Activated CD4-positive, CD25-positive, alpha-beta regulatory T cell (primary cell): ENCODE measurements at regions not wholly inside any gene's neighbourhood (a gene's known extent, or its start where the extent isn't known, plus 50 kb on each side); places are given as distances from the start of the nearest gene placed in this dataset.

ENCODE experiments used
- DNase-seq, 4 experiments: peaks; one replicate each; lab custom pipeline; 2025; lab: John Stamatoyannopoulos, UW

DNA sequence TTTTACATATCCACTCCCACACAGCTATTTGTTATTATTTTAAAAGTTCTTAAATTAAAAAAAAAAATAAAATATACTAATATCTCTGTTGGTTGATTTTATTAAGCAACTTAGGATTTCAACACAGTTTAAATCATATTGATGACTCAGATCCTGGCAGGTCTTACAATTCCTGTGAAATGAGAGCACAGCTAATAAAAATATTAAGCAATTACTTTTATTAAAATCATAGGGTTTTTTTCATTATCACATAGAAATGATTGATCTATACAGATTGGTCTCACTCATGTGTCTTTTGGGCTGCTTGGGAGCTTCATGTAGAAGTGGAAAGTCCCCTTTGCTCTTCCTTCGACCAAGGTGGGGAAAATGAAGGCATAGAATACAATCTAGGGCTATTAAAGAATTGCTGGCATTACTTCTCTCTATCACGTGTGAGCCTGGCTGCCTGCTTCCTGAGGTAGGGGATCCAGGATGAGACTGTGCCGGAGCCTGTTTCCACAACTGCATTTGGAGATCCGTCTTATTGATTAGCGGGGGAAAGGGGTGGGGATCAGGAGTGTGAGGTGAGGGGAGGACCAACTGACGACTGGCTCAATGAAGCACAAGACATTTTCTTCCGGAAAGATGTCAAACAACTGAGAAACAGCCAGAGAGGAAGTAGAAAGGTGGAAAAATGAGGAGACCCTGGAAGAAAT, 858.0 kb downstream of the USP25 start:
- DNase-seq: no peak

DNA sequence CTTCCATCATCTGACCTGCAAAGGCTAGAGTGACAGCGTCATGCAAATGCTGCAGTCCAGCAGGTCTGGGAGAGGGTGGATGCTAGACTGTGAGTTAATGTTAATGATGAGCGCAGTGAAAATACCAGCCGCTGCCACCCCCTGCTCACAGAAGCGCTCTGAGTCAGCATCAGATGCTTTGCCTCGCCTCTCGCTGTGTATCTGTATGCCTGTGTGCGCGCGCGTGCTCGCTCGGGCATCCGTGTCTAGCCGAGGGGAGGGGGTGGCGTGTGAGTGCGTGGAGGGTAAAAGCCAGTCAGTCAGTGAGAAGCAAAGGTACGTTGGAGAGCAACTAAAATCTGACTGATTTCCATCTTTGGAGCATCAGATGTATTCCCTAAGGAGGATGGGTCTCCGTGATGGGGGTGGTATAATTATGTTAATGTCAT, 858.7 kb downstream of the USP25 start:
- no peak for DNase-seq

DNA sequence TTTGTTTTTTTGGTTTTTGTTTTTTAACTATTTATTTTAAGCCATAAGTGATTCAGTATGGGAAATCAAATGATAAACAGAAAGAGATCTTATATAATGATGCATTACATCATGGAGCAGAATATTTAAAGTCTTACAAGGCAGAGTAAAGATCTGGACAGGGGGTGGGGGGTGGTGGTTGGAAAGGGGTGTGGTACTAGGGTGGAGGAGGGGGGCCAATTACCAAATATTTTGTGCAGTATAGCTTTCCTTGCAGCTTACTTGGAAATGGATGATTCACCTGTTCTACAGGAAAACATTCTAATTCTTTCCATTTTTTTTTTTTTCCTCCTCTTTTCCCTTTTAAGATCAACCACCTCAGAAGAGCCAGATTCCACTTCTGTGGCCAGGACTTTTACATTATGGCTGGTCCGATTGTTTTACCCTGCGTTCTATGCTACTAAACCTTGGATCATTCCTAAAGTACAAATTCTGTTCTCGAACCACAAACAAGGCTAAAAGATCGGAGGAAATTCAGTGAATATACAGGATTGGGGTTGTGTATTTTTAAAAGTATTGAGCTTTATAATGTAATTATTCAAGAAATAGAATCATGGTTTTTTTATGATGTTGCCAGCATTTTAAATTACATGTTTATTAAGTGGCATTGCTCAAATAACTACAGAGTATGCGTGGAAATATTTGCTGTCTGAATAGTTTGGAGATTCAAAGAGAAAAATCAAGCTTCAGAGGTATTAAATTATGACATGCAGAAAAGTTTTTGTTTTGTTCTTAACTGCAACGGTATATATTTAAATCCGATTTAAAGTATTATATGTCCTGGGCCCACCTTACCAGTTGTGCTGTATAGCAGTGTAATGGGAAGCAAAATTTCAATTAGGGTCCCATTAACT, 859.5 kb downstream of the USP25 start:
- no peak for DNase-seq

DNA sequence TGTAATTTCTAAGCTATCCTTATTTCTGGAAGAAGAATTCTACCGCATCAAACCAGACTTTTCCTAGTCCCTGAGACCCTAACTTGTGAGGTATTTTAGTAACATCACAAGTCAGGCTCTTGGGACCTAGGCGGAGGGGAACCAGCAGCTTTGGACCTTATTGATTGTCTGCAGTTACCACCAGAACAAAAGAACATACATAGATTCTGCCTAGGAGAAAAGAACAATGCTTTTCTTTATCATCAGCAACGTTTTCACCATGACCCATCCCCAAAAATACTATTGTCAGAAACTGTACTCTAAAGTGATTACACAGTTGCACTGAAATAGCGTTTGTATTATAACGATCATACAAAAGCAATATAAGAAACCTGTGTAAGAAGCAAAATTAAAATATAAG, 860.4 kb downstream of the USP25 start:
- DNase-seq: no peak

DNA sequence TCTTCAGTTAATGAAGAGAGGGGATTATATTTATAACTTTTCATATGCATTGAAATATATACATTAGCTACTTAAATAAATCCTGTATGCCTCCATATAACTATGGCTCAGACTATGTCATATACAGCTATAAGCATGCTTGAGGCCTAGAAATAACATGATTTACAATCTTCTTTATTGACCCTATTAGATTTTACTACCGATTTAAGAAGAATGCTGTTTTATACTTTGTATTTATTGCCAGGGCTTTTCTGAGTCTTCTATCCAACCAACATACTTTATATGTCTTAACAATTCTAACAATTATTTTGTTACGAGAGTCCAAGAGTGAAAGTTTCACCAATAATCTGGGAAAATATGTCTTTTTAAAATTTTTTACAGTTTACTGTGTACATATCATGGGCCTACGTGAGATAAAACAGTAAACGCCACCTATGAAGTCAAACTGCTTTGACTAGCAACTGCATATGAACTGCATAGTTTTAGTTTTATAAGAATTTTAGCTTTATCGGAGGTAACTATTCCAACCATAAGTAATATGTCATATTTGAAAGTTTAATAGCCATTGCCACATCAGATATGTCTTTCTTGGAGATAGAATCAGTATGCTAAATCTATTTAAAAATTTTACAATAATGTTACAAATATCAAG, 861.0 kb downstream of the USP25 start:
- no peak for DNase-seq

DNA sequence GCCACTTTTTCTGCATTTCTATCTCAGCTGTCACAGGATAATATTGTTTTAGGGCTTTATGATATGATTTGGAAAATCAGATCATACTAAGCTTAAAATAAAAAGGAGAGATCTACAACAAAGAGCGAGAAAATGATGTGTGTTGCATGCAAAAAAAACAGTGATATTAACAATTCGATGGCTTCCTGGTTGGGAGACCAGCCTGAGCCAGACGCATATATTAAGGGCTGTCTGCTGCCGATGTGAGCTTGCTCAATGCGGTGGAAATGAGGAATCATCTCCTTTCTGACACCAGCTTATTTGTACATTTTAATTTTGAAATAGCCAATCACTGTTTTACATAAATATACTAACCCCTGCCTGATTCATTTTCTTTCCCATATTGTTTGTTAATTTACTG, 862.6 kb downstream of the USP25 start:
- DNase-seq: no peak

DNA sequence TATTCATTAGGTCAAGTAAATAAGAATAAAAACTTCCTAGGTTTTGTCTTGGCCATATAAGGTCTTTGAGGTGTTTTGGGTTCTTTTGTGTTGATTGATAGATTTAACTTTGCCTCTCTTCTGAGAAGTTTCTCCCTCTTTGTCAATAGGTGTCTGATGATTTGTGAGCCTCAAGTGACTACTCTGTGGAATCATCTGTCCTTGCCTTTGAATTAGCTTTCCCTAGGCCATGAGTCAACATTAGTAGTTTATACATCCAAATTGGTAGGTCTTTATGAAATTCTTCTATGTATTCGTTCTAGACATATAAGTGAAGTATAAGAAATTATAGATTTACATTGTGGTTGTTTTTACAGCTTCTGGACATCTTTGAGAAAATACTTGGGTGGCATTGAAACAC, 864.4 kb downstream of the USP25 start:
- no peak for DNase-seq

DNA sequence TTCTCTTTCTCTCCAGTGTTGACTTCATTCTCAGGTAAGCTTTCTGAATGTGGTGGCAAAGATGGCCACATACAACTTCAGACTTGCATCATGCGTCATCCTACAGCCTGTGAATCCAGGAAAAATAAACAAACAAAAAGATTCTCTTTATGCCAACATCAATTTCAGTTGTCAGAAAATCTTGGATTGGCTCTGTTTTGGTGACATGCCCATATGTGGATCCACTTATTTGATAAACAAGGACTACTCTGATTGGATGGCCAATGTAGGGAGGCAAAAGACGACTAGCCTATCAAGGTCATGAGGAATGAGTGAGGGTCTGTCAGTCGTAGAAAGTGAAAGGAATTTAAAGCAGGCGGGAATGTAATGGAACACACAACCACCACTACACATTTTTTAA, 866.6 kb downstream of the USP25 start:
- DNase-seq: no peak

DNA sequence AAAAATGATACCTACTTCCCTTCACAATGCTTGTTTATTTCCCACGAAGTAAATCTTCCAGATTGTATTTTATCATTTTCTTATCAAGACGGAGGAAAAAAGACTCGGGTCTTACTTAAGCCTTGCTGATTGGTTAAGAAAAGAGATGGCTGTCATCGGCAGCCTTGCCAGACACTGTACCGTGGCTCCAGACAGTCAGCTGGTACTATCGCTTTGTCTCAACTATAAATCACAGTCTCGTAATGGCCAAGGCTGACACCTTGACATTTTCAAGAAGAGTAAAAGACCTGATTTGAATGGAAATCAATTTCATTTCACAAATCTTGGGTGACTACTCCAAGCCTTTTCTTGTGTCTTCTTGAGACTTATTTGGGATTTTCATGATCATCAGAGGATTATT, 868.0 kb downstream of the USP25 start:
- no peak for DNase-seq

DNA sequence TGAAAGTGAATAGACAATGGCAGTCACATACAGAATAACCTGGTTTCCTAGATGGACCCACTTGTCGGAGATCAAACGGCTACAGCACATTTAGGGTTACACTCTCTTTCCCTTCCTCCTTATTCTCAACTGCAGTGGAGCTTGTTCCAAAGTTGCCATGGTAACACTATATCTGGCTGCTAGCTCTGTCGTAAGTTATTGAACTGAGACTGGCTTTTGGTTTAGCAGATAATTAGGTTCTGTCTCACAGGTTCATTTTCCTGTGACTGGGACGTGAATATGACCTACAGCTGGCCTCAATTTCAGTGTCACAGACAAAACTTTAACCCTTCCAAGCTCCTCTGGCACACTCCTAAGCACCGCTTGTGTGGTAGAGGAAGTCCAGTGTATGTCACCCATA, 875.8 kb downstream of the USP25 start:
- DNase-seq: no peak

DNA sequence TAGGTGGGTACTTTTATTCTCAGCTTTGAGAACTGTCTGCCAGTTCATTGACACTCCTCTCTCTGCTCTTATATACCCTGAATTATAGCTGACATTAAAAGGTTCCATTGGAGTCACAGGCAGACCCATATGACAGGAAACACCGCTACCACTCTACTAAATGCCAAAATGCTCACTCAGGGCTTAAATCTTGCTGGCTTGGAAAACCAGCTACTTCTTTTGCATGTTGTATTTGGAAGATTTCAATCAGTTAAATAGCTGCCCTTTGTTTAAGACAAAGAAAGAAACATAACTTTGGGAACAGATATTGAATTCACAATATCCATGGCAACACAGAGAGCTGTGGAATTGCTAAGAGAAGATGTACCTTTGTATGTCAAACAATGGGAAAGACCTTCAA, 876.5 kb downstream of the USP25 start:
- DNase-seq: no peak

DNA sequence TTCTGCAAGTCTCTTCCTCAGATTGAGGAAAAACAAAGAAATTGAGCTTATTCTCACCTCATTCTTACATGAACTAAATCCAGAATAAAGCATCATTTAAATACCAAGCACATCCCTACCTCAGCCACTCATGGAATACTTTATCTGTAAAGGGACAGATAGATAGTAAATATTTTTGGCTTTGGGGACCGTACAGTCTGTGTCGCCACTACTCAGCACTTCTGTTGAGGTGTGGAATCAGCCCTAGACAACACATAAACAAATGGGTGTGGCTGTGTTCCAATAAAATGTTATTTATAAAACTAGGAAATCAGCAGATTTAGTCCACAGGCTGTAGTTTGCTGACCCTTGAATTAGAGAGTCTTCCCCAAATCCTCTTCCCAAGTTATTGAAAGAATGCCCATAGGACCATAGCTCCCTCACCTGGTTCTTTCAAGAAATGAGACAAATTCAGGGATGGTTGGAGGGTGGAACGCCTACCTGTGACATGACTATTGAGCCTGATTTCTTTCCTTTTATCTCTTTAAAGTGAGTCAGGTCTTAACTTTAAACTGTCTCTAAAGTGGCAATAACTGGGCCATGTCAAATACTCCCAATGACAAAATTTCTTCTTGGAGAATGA, 878.5 kb downstream of the USP25 start:
- no peak for DNase-seq

DNA sequence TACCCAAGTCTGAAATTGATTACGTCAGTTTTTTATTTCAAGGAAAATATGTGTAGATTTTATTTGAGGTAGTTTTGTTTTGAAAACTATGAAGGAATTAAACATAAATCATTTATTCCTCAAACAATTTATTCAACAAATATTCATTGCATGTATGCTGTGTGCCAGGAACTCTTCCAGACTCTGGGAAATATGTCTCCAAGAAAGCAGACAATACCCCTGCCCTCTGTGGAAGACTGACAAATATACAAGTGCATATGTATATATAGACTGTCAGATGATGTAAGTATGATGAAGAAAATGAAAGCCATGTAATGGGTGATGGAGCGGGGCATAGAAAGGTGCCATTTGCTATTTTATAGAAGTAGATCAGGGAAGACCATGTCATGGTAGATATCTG, 889.5 kb downstream of the USP25 start:
- DNase-seq: no peak

DNA sequence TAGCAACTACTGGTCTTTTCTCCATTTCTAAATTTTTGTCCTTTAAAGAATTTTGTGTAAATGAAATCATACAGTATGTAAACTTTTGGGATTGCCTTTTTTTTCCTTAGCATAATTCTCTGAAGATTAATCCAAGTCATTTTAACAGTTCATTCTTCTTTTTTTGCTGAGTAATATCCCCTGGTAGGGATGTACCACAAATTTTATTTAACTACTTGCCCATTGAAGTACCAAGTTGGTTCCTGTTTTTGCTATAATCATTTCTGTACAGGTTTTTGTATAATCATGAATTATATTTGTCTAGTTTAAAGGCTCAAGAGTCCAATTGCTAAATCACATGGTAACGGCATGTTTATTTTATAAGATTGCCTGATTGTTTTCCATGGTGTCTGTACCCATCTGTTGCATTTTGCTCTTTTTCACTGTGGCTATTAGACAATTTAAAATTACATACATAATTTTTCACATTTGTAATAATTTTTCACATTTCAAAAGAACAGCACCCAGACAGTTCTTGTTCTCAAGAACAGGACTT, 891.1 kb downstream of the USP25 start:
- no peak for DNase-seq

DNA sequence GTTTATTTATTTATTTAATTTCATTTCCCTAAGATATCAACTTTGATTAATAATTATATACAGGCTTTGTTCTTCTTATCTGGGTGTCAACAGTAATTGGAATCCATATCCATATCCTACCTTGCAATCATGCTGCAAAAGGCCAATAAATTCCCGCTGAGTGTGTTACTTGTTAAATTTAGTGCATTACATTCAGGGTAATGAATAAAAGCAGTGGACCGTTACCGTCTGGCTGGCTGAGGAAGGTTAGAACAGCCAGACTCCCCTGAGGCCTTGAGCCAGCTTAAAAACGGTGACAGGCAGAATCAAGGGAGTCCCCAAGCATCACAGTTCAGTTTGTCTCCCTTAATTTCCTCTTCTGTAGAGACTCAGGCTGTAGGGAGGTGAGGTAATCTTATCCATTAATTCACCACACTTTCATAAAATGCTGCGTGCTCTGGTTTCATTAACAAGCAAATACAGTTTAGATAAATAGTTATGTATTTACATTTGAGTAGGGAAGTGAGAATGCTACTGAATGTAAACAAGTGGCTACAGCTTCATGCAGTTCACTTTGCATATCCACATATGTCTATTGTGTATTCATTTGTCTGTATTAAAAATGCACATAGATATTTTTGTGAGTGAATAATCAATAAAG, 888.2 kb upstream of the CXADR start:
- no peak for DNase-seq

DNA sequence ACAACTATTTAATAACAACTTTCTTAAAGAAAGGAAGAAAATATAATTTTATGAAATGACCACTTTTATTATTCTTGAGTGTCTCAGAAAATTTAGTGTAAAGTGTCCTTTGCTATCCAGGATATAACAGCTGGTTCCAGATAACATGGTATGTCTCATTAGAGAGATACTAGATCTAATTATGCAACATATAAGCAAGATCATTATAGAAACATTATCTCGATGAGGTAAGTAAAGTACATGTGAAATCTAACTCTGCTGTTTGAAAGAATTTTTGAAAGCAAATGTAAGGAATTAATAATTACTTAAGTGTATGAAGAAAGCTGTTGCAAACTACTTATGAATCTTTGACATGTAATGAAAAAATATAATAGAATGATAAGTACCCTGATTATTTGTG, 887.4 kb upstream of the CXADR start:
- DNase-seq: no peak

DNA sequence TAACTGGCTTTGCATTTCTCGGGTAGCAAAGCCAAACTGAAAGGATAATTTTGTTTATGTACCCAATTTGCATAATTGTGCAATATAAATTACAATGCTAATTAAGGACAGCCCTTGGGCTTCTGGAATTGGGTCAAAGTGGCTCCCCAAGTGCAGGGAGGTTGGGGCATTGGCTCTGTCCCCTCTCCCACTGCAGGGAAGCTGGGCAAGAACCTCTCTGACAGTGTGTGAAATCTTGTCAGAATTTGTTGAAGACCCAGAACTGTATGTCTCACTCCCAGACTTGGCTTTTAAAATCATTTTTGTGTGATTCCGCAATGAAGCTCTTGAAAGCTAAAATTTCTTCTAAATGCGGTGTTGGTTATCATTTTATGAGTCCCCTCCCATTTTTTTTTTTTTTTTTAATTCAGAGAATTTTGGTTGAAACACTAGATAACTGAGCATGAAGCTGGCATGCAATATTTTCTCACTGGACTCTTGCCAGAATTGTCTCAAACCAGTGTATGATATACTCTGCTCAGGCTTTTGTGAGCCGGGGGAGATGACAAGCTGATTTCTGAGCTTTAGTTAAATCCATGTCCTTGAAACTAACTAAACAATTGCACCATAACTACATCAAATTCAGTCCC, 878.9 kb upstream of the CXADR start:
- DNase-seq: no peak

DNA sequence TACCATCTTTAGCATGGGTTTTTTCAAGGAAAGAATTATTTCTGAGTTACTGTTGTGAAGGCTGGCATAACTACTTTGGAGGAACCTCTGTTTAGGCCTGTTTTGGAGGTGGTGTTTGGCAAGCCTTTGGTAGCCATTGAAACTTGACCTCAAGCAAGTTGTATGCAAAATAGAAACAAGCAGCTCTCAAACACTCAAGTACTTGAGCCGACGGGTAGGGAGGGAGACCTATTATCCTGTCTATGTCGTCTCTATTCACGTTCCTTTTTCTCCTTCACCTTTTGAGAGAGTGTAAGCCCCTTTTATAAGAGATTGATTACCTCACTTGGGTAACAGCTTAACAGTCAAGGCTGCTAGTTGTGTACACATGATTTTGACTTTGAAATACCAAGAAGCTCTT, 878.3 kb upstream of the CXADR start:
- DNase-seq: no peak

DNA sequence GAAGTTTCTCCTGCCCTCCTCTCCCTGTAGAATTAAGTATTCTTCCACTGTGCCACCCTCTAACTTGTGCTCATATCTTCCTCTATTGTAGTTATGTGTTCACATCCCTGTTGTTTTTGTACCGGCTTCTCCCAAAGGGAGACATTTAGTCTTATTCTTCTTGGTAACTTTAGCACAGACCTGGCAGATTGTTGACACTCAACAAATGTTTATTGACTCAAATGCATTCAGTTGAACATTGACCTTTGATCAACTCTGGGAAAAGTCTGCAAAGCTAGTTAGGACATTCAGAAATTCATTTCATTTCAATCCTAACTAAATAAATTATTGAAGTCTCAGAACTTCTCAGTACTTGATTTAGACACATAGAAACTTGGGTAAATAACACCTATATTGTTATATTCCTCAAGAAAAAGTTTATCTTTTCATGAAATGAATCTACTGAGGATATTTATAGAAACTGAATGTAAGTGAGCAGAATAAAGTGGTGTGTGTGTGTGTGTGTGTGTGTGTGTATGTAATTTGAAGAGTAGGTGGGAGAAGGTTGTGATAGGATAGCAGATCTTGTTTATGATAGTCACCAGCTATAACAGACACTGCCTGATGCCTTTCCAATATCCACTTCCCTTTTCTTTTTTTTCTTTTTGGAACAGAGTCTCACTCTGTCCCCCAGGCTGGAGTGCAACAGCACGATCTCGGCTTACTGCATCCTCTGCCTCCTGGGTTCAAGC, 872.4 kb upstream of the CXADR start:
- no peak for DNase-seq

DNA sequence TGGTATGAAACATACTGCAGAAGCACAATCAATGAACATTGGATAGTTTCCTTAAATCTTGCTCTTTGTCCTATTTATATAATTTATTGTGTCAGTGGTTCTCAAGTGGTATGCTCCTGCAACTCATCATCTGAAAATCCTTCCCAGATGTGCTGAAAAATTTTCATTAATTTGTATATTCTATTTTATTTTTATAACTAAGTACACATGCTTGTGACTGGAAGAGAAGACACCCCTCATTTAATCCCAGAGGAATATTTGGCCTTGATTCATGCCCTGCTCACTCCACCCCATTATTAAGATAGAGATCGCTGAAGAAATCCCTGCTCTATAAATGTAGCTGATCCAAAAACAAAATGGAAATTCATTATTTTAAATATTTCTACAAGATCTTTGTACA, 870.5 kb upstream of the CXADR start:
- DNase-seq: no peak

DNA sequence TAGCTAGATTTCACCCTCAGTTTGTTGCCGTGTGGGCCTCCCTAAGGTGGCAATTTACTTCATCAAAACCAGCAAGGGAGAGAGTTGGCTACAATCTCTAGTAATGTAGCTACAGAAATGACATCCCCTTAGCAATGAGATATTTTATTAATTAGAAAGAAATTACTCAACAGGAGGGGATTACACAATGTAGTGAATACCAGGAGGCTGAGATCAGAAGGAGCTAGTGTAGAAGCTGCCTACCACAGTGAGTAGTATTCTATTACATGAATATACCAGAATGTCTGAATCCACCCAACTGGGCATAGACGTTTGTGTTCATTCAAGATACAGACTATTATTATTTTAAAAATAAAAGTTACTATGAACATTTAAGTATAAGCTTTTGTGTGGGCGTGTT, 868.2 kb upstream of the CXADR start:
- DNase-seq: no peak
